Spleen (tissue), 7 donors: ENCODE measurements at regions not wholly inside any gene's neighbourhood (a gene's known extent, or its start where the extent isn't known, plus 50 kb on each side); places are given as distances from the start of the nearest gene placed in this dataset.

Experiments
- CTCF ChIP-seq, 11 experiments: fragments of 200-600 bp in 7 of 11; fragments of 450-650 bp in 4 of 11; sonication (generic) in 4 of 11; IDR thresholded peaks in 8 of 11; conservative IDR thresholded peaks in 3 of 11; 1 replicate in 7 of 11; 2 replicates in 4 of 11; pipeline versions ENCODE4 v1.4.0 to v1.8.0; 2016 to 2021; ENCODE audit warnings: antibody characterized with exemption in 11 of 11, inconsistent platforms in 4 of 11, mild to moderate bottlenecking in 1 of 11
- POLR2AphosphoS5 ChIP-seq, 3 donors: sonication (generic); formaldehyde crosslinking; IDR thresholded peaks; one replicate each; pipeline ENCODE4 v1.5.1; 2017; ENCODE audit warnings: antibody characterized with exemption in 3 of 3
- donor health status: DM: no; HTN: no; CAD: no; lungs with moderate emphysema.
- donor health status: DM: no; HTN: no; CAD: no.
- donor health status: DM: no; HTN: no; CAD: no.

DNA sequence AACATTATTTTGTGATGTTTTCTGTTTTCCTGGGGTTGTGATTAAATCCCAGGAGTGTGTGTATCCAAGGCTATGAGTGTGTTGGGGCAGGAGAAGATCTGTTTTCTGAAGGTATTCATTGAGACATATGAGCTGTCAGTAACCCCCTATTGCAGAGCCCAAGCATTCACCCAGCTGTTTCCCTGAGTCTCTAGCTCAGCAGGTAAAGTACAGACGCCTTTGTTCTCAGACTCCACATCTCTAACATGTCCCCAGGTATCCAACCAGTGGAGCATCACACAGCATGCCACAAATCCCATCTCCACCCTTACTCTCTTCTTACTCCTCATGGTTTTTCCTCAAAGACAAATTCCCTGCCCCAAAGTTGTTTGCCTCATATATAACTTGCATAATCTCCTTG lies 213.6 kb downstream of the PCDH20 start:
- no peak for TF ChIP-seq CTCF (IDR thresholded peaks at IDR 0.05 in 8 of 11, conservative IDR thresholded peaks at IDR 0.05 in 3 of 11)
- no peak for TF ChIP-seq POLR2AphosphoS5 (IDR thresholded peaks at IDR 0.05)
